LNCAP (cell line): ENCODE measurements at regions not wholly inside any gene's neighbourhood (a gene's known extent, or its start where the extent isn't known, plus 50 kb on each side); places are given as distances from the start of the nearest gene placed in this dataset.

ENCODE experiments used
- CTCF ChIP-seq: fragments of 450-650 bp; IDR thresholded peaks from 2 replicates; pipeline ENCODE4 v1.5.1; 2017; ENCODE audit warnings: mild to moderate bottlenecking

- no peak for TF ChIP-seq CTCF
These were observed 92.5 kb upstream of the FRMD4A start for GRCh38 chr10:14423111-14423744.

- no peak for TF ChIP-seq CTCF
These were observed 91.7 kb upstream of the FRMD4A start for GRCh38 chr10:14422431-14422830.

DNA sequence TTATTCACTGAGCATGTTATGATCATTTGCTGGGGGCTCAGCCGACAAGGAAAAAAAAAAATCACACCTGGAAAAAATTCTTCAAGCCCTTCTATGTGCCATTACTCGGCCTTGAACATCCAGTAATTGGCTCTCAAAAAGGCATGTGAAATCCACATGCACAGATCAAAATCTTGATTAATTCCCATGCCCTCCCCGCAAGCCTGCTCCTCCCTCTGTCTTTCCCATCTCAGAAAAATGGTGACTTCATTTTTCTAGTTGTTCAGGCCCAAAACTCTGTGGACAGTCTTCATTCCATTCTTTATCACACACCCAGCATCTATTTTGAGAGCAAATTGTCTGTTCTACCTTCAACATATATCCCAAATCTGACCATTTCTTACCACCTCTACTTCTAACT is 91.2 kb upstream of the FRMD4A start:
- no peak for TF ChIP-seq CTCF

DNA sequence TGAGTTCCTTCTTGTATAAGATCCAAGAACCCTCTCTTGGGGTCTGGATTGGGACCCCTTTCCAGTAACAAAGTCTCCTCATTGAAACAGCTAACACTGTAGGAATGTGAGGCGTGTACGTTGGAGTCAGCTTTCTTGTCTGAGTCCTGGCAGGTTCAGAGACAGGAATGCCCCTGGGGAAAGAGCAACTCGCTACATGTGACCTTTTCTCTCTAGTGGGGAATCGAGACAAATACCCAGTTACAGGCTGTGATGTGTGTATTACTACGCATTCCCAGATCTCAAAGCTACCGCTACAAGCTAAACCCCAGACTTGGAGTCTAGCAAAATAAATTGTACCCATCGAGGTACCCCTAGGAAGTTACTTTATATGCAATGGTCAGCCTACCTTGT is 85.6 kb upstream of the FRMD4A start:
- TF ChIP-seq CTCF, result no peak

- TF ChIP-seq CTCF, result no peak
These were observed 85.1 kb upstream of the FRMD4A start for GRCh38 chr10:14415676-14416307.

DNA sequence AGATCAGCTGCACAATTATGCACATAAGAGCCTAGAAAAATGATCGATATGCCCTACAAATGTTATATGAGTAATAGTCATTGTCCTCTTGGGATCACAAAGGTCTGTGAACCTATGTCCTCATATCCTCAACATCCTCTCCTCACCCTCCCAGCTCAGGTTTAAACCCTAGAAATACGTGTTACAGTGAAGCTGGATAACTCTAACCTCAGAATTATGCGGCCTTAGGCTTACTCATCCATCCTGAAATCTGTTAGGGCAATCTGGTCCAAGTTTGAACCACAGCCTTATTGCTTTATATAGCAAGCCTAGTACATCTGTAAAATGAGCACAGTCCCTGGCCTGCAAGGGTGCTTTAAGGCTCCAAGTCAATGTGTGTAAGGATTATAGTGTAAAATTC is 84.2 kb upstream of the FRMD4A start:
- no peak for TF ChIP-seq CTCF

DNA sequence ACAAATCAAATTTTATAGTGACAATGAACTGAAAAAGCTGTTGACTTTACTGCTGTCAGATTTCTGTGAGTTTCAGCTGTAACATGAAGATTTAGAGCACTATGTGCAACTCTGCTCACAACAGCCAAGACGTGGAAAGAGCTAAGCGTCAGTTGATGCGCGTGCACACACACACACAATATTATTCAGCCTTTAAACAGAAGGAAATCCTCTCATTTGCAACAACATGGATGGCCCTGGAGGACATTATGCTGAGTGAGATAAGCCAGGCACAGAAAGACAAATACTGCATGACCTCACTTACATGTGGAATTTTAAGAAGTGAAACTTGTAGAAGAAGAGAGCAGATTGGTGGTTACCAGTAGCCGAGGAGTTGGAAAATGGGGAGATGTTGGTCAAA is 82.8 kb upstream of the FRMD4A start:
- TF ChIP-seq CTCF, result no peak

DNA sequence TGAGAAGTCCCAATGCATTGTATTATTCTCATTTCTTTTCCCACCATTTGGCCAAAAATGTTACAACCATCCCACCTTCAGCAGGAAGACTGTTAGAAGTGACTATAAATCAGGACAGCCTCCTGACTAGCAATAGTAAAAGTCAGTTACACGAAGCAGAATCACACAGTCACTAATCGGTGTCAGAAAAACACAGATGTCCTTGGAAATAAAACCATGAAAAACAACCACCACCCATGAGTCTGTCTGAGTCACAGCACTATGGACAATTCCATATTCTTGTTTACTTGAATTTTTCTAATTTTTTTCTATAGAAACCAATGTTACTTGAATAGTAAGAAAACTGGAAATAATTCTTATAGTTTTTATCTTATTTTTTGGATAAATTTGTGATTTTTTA is 81.9 kb upstream of the FRMD4A start:
- no peak for TF ChIP-seq CTCF
